H1 (cell line): ENCODE measurements at regions not wholly inside any gene's neighbourhood (a gene's known extent, or its start where the extent isn't known, plus 50 kb on each side); places are given as distances from the start of the nearest gene placed in this dataset.

Experiments used
- CTCF ChIA-PET: fragments of 300-600 bp; sonication (Branson Sonifier 250); formaldehyde crosslinking; loops from one replicate; lab custom pipeline; 2021; ENCODE audit not compliant: partially characterized antibody; lab: Charles Lee
- POLR2A ChIA-PET: fragments of 300-600 bp; sonication (Branson Sonifier 250); formaldehyde crosslinking; loops from one replicate; lab custom pipeline; 2021; ENCODE audit warnings: inconsistent platforms; ENCODE audit not compliant: partially characterized antibody; lab: Charles Lee
- DNase-seq, 2 experiments: peaks; one replicate each; pipeline versions ENCODE4 v3.0.0 to v3.0.0-alpha.2; 2010 to 2022; ENCODE audit warnings: low spot score in 2 of 2, low read depth in 1 of 2, mixed read lengths in 1 of 2
- FAIRE-seq: peaks from 2 replicates; lab custom pipeline; 2011; peaks lifted over from hg19 to GRCh38; lab: Jason Lieb, UNC
- H2AFZ ChIP-seq: 2 replicates; pipeline ENCODE4 v1.8.1; 2012; ENCODE audit warnings: low read length, inconsistent platforms
- H2AK5ac ChIP-seq: 2 replicates; pipeline ENCODE4 v1.6.1; 2013; ENCODE audit warnings: low read depth, low read length
- H2BK120ac ChIP-seq: replicated peaks from 2 replicates; pipeline ENCODE3; 2013; ENCODE audit warnings: low read depth, low read length, inconsistent platforms
- H2BK12ac ChIP-seq: 2 replicates; pipeline ENCODE4 v1.6.1; 2013; ENCODE audit warnings: low read depth, low read length
- H2BK15ac ChIP-seq: 2 replicates; pipeline ENCODE4 v1.6.1; 2013; ENCODE audit warnings: low read length
- H2BK20ac ChIP-seq: 2 replicates; pipeline ENCODE4 v1.6.1; 2013; ENCODE audit warnings: low read length
- H2BK5ac ChIP-seq: 2 replicates; pipeline ENCODE4 v1.6.1; 2013; ENCODE audit warnings: low read depth, low read length
- H3K14ac ChIP-seq: 2 replicates; pipeline ENCODE4 v1.6.1; 2013; ENCODE audit warnings: inconsistent platforms; ENCODE audit not compliant: insufficient read length
- H3K18ac ChIP-seq: 2 replicates; pipeline ENCODE4 v1.6.1; 2013; ENCODE audit warnings: low read length; ENCODE audit errors: extremely low read depth
- H3K23ac ChIP-seq: 2 replicates; pipeline ENCODE4 v1.6.1; 2013; ENCODE audit warnings: inconsistent platforms; ENCODE audit not compliant: insufficient read length
- H3K23me2 ChIP-seq: 2 replicates; pipeline ENCODE4 v1.6.1; 2013; ENCODE audit warnings: low read depth, low read length
- H3K27ac ChIP-seq: 2 replicates; pipeline ENCODE4 v1.6.1; 2011; ENCODE audit warnings: low read depth, low read length, inconsistent platforms
- H3K27me3 ChIP-seq, 4 experiments: replicated peaks in 1 of 4; 1 replicate in 1 of 4; 2 replicates in 3 of 4; pipeline versions ENCODE4 v1.6.1 to v1.8.1; 2011 to 2013; ENCODE audit warnings: low read length in 3 of 4, mild to moderate bottlenecking in 3 of 4, inconsistent platforms in 2 of 4, mixed read lengths in 2 of 4, moderate library complexity in 1 of 4; ENCODE audit not compliant: control insufficient read depth in 3 of 4, insufficient read depth in 3 of 4; ENCODE audit errors: extremely low read depth in 1 of 4
- H3K36me3 ChIP-seq, 4 experiments: 2 replicates each; pipeline versions ENCODE4 v1.6.1 to v1.8.1; 2011 to 2013; ENCODE audit warnings: mild to moderate bottlenecking in 4 of 4, low read length in 3 of 4, moderate library complexity in 2 of 4, control low read depth in 1 of 4, inconsistent platforms in 1 of 4; ENCODE audit not compliant: insufficient read depth in 4 of 4, control insufficient read depth in 2 of 4
- H3K4ac ChIP-seq: replicated peaks from 2 replicates; pipeline ENCODE3; 2013; ENCODE audit warnings: low read length, low read depth, mixed read lengths, inconsistent platforms; ENCODE audit not compliant: insufficient read length
- H3K4me1 ChIP-seq, 4 experiments: replicated peaks in 1 of 4; 1 replicate in 1 of 4; 2 replicates in 3 of 4; pipeline versions ENCODE4 v1.6.1 to v1.8.1; 2011 to 2013; ENCODE audit warnings: low read length in 3 of 4, inconsistent platforms in 2 of 4, mixed read lengths in 1 of 4; ENCODE audit not compliant: insufficient read depth in 4 of 4, control insufficient read depth in 3 of 4
- H3K4me2 ChIP-seq, 2 experiments: 2 replicates each; pipeline versions ENCODE4 v1.6.1 to v1.8.1; 2011 to 2013; ENCODE audit warnings: low read depth in 2 of 2, low read length in 2 of 2, control low read depth in 1 of 2, inconsistent platforms in 1 of 2, mild to moderate bottlenecking in 1 of 2; ENCODE audit not compliant: insufficient read depth in 1 of 2
- H3K4me3 ChIP-seq, 4 experiments: fragments of 200-600, 300-600 bp in 1 of 4; sonication (generic), shearing (Covaris generic), sonication (Bioruptor Twin) in 1 of 4; 2 replicates each; pipeline versions ENCODE4 v1.5.1 to v1.8.1; 2011 to 2016; ENCODE audit warnings: low read length in 4 of 4, low read depth in 3 of 4, control low read depth in 2 of 4, inconsistent platforms in 2 of 4, mild to moderate bottlenecking in 2 of 4, mixed read lengths in 1 of 4, moderate library complexity in 1 of 4; ENCODE audit not compliant: insufficient read depth in 2 of 4; ENCODE audit errors: extremely low read depth in 1 of 4
- H3K56ac ChIP-seq: replicated peaks from 2 replicates; pipeline ENCODE3; 2013; ENCODE audit warnings: low read depth, mild to moderate bottlenecking, mixed read lengths, low read length, inconsistent platforms; ENCODE audit not compliant: insufficient read length
- H3K79me1 ChIP-seq: 2 replicates; pipeline ENCODE4 v1.6.1; 2013; ENCODE audit warnings: low read depth, low read length, control low read depth
- H3K79me2 ChIP-seq, 2 experiments: 2 replicates each; pipeline versions ENCODE4 v1.6.1 to v1.8.1; 2012 to 2013; ENCODE audit warnings: low read length in 2 of 2, mild to moderate bottlenecking in 2 of 2, inconsistent platforms in 1 of 2; ENCODE audit not compliant: insufficient read depth in 2 of 2, control insufficient read depth in 1 of 2
- H3K9ac ChIP-seq, 4 experiments: replicated peaks in 1 of 4; 1 replicate in 1 of 4; 2 replicates in 3 of 4; pipeline versions ENCODE4 v1.6.1 to v1.8.1; 2011 to 2013; ENCODE audit warnings: low read depth in 3 of 4, low read length in 3 of 4, control low read depth in 2 of 4, mild to moderate bottlenecking in 2 of 4, moderate library complexity in 2 of 4, inconsistent platforms in 1 of 4; ENCODE audit errors: extremely low read depth in 1 of 4
- H3K9me3 ChIP-seq, 2 experiments: 2 replicates each; pipeline versions ENCODE4 v1.6.1 to v1.8.1; 2012 to 2013; ENCODE audit warnings: mild to moderate bottlenecking in 2 of 2, moderate library complexity in 2 of 2, control low read depth in 1 of 2, inconsistent platforms in 1 of 2, low read depth in 1 of 2, low read length in 1 of 2, mixed read lengths in 1 of 2; ENCODE audit not compliant: insufficient read depth in 2 of 2
- H4K20me1 ChIP-seq, 2 experiments: replicated peaks in 1 of 2; 2 replicates each; pipeline versions ENCODE3 to v1.8.1; 2011 to 2013; ENCODE audit warnings: inconsistent platforms in 2 of 2, low read length in 2 of 2, mild to moderate bottlenecking in 1 of 2; ENCODE audit not compliant: insufficient read depth in 2 of 2, control insufficient read depth in 1 of 2
- H4K5ac ChIP-seq: 2 replicates; pipeline ENCODE4 v1.6.1; 2013; ENCODE audit warnings: low read length, low read depth, mixed read lengths, inconsistent platforms; ENCODE audit not compliant: insufficient read length
- H4K8ac ChIP-seq: 2 replicates; pipeline ENCODE4 v1.8.0; 2013; ENCODE audit warnings: mild to moderate bottlenecking, moderate library complexity, low read length, inconsistent platforms; ENCODE audit not compliant: insufficient read depth; ENCODE audit errors: extremely low read depth
- H4K91ac ChIP-seq: replicated peaks from 2 replicates; pipeline ENCODE3; 2013; ENCODE audit warnings: low read length, mixed read lengths, inconsistent platforms; ENCODE audit not compliant: insufficient read length
- ATF3 ChIP-seq: IDR thresholded peaks from 2 replicates; pipeline ENCODE4 v1.6.1; 2011; ENCODE audit warnings: low read depth, mild to moderate bottlenecking, low read length; ENCODE audit not compliant: insufficient read depth
- WGBS, 2 experiments: shearing (Covaris generic) in 1 of 2; methylation state at CpG; one replicate each; pipeline versions ENCODE4 v1.1.6 to v1.1.7; 2013 to 2015; ENCODE audit warnings: low lambda C conversion rate in 2 of 2, mixed read lengths in 2 of 2, inconsistent platforms in 1 of 2, low coverage in 1 of 2, missing lambda C conversion rate in 1 of 2; ENCODE audit not compliant: insufficient replicate concordance in 2 of 2, insufficient coverage in 1 of 2, insufficient read length in 1 of 2; ENCODE audit errors: extremely low coverage in 1 of 2, missing lambda C conversion rate in 1 of 2; 5-methylcytosine and 5-hydroxymethylcytosine counted together

- H3K23me2 ChIP-seq: no peaks in the 10 kb centered on the region
- no peaks in the 10 kb centered on the region for H3K4me1 ChIP-seq
- no peak overlapping the region for H4K91ac ChIP-seq
- H2BK5ac ChIP-seq: no peak overlapping the region
- H3K4me3 ChIP-seq: no peak overlapping the region
- H3K4ac ChIP-seq: no peak overlapping the region
- WGBS, 2 experiments: 89% methylated on average over 2 of the region's 2 CpGs; no CpG with 5 or more reads in 1 of the 2 experiments
- no peaks in the 10 kb centered on the region for H3K79me2 ChIP-seq
- H2BK12ac ChIP-seq: no peak overlapping the region
- DNase-seq: no peak
- H2AK5ac ChIP-seq: no peak overlapping the region
- no peak overlapping the region for H3K9ac ChIP-seq
- no peak overlapping the region for H3K4me2 ChIP-seq
- no peak overlapping the region for H4K5ac ChIP-seq
- H3K27ac ChIP-seq: no peak overlapping the region
- H2BK20ac ChIP-seq: no peak overlapping the region
- POLR2A ChIA-PET: no interaction called here
- no peak overlapping the region for H3K18ac ChIP-seq
- no peaks in the 10 kb centered on the region for H3K79me1 ChIP-seq
- H3K36me3 ChIP-seq: no peaks in the 10 kb centered on the region
- H3K56ac ChIP-seq: no peak overlapping the region
- no peak overlapping the region for H3K23ac ChIP-seq
- no peak overlapping the region for H3K14ac ChIP-seq
- no peak overlapping the region for H2BK15ac ChIP-seq
- H3K9me3 ChIP-seq: no peaks in the 10 kb centered on the region
- no peaks in the 10 kb centered on the region for H3K27me3 ChIP-seq
- FAIRE-seq: no peak
- no peak for TF ChIP-seq ATF3
- no peaks in the 10 kb centered on the region for H4K20me1 ChIP-seq
- H2AFZ ChIP-seq: no peak overlapping the region
- H4K8ac ChIP-seq: no peak overlapping the region
- H2BK120ac ChIP-seq: no peak overlapping the region
- CTCF ChIA-PET: interaction anchor here (1.1 to 1.5 kb wide), 4 partner anchors 8 to 1814 kb away, joined by 3 to 6 read pairs (median 4); no protein-coding TSS in a partner anchor
Measured at GRCh38 chr2:157191186-157191585, 66.3 kb upstream of the GALNT5 start.
